Ammon's horn (tissue), 1 donor: ENCODE measurements at regions not wholly inside any gene's neighbourhood (a gene's known extent, or its start where the extent isn't known, plus 50 kb on each side); places are given as distances from the start of the nearest gene placed in this dataset.

ENCODE experiments used
- DNase-seq: peaks from one replicate; pipeline ENCODE4 v3.0.0-alpha.2; 2016; ENCODE audit warnings: low spot score

GRCh38 chr15:70443486-70444273, 319.7 kb downstream of the UACA start:
- no peak for DNase-seq

- no peak for DNase-seq
These were observed 320.6 kb downstream of the UACA start for GRCh38 chr15:70442616-70443321.

GRCh38 chr15:70442211-70442610, 321.1 kb downstream of the UACA start:
- no peak for DNase-seq

GRCh38 chr15:70440416-70441138, 322.8 kb downstream of the UACA start:
- no peak for DNase-seq

DNA sequence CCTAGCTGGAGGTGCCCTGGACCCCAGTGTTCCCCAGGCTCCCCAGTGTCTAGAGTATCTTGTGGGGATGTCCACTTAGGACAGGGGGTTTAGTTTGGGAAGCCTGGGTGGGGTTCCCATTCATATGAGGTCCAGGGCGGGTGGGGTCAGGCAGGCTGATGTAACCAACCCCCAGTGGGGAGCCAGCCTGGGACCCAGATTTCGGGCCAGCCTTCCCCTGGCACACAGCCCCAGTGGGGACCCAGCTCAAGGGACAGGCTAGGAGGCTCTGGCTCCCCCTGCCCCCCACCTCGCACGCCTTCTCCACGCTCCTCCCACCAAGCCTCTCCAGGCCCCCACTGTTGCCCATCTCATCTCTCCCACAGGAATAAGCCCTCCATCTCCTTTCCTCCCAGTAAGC, 323.5 kb downstream of the UACA start:
- no peak for DNase-seq

DNA sequence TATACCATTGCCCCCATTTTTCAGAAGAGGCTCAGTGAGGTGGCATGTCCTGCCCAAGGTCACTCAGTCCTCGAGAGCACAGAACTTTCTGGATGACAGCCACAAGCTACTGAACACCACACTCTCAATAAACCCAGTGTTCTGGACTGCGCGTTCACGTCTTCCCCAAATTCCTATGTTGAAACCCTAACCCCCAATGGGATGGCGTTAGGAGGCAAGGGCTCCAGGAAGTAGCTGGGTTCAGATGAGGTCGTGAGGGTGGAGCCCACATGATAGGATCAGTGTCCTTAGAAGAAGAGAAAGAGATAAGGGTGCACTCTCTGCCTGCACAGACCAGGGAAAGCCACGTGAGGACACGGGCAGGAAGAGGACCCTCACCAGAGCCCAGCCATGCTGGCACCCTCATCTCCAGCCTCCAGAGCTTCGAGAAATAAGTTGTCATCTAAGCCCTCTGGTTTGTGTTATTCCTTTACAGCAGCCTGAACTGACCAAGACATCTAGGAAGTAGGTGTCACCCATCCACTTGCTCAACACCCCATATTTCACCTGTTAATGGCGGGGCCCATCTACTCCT, 324.0 kb downstream of the UACA start:
- DNase-seq: no peak

GRCh38 chr15:70438776-70439175, 324.6 kb downstream of the UACA start:
- no peak for DNase-seq

GRCh38 chr15:70437882-70438451, 325.4 kb downstream of the UACA start:
- no peak for DNase-seq

DNA sequence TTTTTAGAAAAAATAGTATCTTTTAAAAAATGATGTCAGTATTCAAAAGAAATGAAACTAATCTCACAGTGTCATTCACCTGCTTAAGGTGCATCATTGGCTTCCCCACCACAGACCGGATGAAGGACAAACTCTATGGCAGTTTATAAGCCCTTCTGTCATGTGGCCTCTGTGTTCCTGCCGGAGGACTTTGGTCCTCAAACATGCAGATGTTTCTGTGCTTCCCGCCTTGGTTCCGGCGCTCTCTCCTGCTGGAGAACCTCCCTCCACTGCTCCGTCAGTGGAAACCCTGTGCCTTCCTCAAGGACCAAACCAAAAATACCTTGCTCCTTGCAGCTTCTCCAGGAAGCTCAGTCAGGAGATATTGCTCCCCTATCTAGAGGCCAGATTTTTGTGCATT, 326.3 kb downstream of the UACA start:
- no peak for DNase-seq

GRCh38 chr15:70436428-70436827, 326.9 kb downstream of the UACA start:
- DNase-seq: no peak

DNA sequence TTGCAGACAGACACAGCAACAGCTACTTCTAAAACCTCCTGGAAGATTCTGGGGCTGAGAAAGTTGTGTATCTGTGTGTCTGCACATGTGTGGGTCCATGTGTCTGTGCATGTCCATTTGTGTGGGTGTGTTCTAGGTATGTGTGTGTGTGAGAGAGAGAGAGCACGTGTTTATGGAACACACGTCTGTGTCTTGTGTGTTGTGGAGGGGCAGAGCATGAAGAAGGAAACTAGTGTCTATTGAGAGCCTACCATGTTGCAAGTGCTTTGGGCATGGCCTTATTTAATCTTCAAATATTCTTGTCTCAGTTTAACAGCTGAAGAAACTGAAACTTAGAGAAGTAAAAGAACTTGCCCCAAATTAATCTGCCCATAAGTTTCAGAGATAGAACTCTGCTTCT, 327.5 kb downstream of the UACA start:
- no peak for DNase-seq

DNA sequence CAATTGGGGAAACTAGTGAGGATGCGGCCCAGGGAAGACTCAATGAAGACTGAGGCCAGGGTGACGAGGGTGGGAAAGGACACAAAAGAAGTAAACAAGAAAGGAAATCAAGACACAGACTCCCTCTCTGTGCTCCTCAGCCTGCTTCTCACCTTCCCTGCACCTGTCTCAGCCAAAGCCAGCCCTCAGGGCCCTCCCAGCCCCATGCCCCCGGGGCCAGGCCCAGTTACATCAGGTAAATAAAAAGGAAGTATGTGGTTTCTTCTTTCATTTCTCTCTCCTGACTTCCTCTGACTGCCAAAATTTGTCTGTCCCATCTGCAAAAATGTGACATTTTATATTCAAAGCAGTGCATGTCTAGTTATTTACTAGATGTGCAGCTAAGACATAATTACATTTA, 328.0 kb downstream of the UACA start:
- no peak for DNase-seq

DNA sequence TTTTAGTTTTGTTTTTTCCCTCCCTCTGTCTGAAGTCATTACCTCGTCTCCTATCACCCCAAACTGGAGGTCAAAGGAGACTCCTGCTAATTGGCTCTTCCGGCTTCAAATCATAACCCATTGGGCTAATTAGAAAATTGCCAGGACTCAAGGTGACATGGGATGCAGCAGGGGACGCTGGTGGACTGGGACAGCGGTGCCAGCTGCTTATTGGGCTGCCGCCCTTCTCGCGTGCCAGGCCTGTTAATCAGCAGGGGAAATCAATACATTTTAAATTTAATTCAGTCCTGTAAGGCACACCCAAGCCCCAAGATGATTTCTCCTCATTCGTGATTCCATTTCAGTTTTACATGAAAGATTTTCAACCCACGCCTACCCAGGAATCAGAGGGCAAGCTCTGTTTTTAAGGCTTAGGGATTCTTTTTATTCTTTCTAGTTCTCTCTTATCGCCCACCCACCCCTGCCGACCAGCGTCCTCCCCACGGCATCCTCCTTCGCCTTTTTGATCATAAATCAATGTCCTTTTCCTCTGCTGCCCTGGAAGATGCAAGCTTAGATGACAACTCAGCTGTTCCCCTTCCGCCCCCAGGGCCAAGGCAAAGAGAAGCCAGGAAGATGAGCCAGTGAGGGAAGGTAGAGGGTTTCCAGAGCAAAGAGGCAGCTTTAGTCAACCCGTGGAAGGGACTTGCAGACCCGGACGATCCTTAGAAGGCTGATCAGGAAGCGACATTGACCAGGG, 329.6 kb downstream of the UACA start:
- no peak for DNase-seq

DNA sequence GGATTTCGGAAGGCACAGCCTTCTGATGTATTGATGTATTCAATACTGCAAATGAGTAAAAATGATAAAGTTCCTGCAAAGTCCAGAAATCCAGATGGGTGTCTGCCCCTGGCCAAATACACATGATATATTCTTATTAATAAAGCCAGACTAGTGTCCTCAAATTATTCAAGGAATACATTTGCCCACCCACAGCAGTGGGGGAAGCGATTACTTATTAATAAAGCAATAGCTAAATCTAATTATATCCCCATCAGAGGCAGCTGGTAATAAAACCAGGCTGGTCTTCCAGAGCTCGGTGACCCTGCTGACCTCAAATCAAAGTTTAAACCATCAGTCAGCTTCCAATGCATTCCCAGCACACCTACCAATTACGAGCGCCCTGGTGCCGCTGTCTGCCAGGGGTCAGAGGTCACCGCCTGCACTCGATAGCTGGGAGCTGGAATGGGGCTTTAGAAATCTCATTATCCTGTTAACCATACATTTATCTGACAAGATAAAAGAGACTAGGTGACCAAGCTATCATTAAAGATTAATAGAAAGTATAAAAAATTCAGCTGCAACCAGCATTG, 330.3 kb downstream of the UACA start:
- no peak for DNase-seq

DNA sequence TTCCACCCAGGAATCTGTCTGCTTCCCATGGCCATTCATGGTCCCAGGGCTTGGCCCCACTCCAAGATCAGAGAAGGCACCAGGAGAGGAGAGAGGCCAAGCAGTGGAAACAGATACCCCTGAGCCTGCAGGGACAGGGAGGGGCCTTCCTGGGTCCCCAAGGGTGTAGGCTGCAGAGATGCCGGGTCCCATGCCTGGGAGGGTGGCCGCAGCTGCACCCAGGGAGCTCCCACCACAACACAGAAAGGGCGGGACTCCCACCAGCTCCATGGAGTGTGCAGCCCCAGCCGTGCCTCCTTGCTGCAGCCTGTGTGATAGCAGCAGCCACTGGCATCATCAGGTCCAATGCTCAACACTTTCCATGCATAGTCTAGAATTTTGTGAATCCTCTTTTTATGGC, 331.5 kb downstream of the UACA start:
- no peak for DNase-seq

GRCh38 chr15:70430069-70430468, 332.4 kb upstream of the TLE3 start:
- DNase-seq: no peak

GRCh38 chr15:70429056-70429722, 331.5 kb upstream of the TLE3 start:
- no peak for DNase-seq

- DNase-seq: no peak
These were observed 330.6 kb upstream of the TLE3 start for GRCh38 chr15:70428211-70428822.

DNA sequence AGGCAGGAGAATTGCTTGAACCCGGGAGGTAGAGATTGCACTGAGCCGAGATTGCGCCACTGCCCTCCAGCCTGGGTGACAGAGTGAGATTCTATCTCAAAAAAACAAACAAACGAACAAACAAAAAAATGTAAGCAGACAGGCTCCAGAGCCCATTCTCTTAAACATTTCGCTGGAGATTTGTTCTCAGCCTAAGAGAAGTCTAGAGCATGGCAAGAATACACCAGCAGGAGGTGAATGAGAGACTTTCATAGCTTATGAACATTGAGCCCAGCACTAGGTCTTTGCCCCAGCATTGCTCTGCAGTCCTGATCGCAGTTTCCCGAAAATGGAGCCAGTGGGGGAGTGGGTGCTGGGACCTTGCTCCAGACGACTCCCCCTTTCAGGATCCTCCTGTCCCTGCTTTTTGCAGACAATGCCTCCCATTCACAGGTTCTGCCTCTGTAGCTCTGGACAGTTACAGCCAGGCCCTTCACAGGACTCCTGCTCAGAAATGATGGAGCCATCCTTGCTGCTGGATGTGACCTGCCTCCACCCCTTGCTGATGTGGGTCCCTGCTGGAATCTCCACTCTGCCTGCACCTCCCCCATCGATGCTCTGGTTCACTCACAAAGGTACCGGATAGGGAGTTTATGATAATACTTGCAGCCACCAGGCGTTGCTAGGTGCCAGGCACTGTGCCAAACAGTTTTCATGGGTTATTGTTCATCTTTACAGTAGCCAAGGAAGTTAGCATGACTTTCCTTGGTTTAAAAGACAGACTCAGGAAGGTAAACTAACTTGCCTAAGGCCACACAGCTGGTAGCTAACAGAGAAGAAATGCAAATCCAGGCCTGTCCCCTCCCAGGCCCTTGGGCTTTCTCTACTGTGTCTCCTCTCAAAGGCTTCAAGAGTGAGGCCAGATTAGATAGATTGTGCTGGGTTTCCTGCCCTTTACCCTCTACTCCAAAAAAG, 329.7 kb upstream of the TLE3 start:
- DNase-seq: no peak
